OCI-M2 (cell line): ENCODE measurements at regions not wholly inside any gene's neighbourhood (a gene's known extent, or its start where the extent isn't known, plus 50 kb on each side); places are given as distances from the start of the nearest gene placed in this dataset.

ENCODE experiments used
- DNase-seq: peaks from one replicate; lab custom pipeline; 2025; ENCODE audit not compliant: unreplicated experiment; lab: John Stamatoyannopoulos, UW

DNA sequence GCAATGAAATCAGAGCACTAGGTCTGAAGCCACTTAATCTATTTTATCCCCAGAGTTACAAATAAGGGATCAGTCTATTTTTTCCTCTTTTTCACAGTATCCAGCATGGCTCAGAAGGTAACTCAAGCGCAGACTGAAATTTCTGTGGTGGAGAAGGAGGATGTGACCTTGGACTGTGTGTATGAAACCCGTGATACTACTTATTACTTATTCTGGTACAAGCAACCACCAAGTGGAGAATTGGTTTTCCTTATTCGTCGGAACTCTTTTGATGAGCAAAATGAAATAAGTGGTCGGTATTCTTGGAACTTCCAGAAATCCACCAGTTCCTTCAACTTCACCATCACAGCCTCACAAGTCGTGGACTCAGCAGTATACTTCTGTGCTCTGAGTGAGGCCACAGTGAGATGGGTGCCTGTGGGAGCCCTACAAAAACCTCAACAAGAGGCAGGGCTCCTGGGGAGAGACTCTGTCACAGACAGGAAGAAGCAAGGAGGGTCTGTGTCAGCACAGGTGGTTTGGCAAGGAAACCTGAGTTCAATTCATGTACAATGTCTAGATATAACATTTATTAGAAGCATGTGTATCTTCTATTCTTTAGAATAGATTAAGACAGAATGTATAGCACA is 334.3 kb upstream of the OR4E1 start:
- DNase-seq: no peak

DNA sequence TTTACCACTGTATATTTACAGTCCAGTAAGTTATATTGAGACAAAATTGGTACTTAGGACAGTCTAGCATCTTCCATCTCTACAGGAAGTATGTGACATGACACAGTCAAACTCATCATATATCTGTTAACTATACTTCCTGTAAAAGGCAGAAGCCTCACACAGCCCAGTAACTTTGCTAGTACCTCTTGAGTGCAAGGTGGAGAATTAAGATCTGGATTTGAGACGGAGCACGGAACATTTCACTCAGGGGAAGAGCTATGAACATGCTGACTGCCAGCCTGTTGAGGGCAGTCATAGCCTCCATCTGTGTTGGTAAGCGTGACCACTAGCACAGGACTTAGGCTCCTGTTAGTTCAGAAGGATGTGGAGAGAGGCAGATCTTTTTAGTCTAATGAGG is 333.7 kb upstream of the OR4E1 start:
- no peak for DNase-seq

DNA sequence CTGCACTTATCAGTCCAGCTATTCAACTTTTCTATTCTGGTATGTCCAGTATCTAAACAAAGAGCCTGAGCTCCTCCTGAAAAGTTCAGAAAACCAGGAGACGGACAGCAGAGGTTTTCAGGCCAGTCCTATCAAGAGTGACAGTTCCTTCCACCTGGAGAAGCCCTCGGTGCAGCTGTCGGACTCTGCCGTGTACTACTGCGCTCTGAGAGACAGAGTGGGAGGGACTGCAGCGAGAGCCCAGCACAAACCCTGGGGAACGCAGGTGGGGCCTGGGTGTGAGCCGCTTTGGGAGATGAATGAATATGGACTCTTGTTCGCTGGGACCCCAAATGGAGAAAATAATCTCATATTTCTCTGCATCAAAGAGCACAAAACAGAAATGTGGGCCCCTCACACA is 329.8 kb upstream of the OR4E1 start:
- no peak for DNase-seq

DNA sequence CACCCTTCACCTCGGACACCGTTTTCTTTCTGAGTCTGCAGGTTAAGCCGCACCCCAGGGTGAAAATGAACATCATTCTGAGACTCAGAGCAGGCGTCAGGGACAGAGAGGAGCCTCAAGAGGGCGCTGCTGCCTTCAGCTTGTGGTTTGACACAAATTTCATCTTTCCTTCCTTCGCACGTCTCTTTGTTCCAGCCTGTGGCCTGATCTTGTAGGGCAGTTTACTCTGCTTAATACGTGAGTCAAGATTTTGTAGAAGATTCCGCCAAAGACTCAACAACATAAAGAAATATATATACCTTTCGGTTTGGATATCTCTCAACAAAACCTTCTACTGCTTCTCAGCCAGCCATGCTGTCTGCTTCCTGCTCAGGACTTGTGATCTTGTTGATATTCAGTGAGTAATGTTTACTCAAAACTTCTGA is 329.3 kb upstream of the OR4E1 start:
- no peak for DNase-seq

DNA sequence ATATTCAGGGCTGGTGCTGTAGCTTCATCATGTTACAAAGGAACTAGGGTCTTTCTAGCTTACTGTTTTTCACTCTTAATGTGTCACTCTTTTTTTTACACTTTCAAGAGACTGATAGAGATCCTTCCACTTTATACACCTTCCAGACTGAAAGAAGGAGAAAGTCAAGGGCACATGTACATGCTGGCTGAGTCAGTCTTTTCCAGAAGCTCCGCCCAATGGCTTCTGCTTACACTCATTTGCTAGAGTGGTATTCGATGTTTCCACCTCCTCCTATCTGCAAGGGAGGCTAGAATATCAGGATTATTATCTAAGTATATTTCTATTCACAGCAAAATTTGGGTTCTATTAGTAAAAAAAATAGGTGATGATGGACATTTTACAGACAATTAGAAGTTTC is 325.8 kb upstream of the OR4E1 start:
- no peak for DNase-seq

DNA sequence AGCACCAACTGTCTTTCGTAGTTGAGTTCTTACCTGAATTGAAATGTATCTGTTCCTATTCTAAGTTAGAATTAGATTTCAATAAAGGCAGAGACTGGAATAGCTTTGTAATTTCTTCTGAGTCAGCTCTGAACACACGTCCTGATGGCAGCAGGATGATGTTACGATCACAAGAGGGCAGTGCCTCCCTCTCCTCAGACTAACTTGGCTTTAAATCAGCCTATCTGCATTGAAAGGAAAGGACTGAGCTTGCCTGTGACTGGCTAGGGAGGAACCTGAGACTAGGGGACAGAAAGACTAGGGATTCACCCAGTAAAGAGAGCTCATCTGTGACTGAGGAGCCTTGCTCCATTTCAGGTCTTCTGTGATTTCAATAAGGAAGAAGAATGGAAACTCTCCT is 323.7 kb upstream of the OR4E1 start:
- DNase-seq: no peak

DNA sequence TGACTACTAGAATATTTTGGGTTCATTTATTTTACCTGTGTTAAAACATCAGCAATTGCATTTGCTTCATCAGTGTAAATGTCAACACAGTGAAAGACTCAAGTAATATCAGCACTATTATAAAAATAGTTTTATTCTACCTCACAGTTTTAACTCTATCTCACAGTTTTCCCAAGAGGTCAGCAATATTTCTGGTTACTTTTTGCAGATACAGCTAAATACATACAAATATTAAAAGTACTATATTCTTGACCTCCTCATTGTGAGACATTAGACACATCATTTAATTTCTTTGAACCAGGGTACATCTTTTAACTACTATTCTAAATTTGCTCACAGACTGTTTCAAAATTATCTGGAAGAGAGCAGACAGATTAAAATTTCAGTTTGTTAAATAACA is 321.7 kb upstream of the OR4E1 start:
- DNase-seq: no peak

DNA sequence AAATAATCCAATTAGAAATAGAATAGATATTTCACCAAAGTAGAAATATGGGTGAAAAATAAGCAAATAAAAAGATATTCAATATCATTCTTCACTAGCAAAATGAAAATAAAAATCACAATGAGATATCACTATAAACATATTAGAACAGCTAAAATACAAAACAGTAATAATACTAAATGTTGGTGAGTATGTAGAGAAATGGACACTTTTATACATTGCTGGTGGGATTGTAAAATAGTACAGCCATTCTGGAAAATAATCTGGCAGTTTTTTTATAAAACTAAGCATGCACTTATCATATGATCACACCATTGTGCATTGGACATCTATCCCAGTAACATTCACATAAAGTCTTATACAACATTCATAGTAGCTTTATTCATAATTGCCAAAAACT is 320.2 kb upstream of the OR4E1 start:
- no peak for DNase-seq

DNA sequence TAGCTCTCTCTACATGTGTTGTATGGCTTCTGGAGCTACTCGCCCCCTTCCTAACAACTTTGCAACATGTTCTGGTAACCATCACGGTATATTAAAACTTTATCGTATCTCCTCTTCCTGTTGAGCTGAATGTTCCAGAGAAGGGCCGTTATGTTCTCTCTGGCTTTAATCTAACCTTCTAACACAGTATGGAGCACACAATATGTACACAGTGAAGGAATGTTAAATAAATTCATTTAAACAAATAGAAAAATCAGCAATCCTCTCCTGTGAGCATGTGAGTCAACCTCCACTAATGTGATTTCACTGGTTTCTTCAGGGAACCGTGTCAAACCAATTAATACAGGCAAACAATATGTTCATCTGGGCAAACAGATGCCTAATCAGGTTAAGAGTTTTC is 319.5 kb upstream of the OR4E1 start:
- no peak for DNase-seq

DNA sequence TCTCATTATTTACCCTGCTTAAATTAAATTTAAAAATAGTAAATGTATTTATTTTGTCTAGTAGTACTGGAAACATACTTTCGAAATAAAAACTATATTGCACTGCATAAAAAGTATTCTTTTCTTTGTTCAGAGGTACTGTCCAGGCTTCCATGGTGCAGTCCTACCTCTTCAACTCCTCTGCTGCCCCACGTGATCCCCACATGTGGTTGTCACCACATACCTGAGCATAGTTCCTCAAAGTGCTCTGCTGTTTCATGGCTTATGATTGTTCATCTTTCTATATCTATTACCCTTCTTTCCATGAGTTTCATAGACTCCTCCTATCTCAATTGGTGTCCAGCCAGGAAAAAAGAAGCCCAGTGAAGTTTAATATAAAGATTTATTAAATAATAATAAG is 317.5 kb upstream of the OR4E1 start:
- no peak for DNase-seq

DNA sequence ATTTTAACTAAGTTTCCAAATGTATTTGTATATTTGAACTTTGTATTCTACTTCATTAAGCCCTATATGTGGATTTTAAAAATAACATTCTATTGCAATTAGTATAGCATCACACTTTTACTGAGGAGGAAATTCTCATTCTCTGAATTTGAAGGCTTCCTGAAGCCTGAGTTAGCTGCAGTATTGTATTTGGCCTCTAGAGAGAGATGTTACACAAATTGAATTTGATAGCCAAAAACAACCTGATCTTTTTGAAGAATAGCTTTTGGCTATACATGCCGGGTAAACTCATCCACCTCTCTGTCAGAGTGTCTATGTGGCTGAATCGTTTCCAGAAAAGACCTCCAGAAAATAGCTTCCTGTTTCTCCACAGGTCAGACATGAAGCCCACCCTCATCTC is 316.5 kb upstream of the OR4E1 start:
- DNase-seq: no peak

DNA sequence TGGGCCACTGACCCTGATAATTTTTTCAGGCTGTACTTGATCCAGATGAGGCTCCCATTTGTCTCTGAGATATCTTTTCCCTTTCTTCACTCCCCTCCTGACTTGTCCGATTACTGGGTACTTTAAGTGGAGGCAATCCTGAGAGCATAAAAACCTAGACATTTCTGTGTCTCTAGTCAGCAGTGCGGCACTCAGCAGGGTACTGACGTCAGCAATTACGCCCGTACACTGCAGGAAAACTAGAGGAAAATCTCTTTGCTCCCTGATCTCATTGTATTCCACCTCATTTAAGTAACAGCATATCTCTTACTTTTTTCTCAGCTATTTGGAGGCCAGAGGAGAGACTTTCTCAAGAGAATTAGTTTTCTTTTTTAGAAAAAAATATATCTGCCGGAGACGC is 315.5 kb upstream of the OR4E1 start:
- DNase-seq: no peak

DNA sequence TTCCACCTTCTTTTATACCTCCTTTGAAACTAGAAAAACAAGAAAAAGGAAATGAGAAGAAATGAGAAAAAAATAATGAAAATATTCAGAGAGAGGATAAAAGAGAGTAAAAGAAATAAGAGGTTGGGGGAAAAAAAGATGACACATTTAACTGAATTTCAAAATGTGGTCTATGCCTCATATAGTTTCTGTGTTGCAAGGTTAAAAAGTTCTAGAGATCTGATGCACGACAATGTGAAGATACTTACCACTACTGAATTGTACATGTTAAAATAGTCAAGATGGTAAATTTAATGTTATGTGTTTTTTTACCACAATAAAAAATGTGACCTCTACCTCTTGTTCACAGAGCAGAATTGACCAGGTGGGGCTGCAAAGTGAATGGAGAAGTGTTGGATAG is 314.8 kb upstream of the OR4E1 start:
- DNase-seq: no peak

DNA sequence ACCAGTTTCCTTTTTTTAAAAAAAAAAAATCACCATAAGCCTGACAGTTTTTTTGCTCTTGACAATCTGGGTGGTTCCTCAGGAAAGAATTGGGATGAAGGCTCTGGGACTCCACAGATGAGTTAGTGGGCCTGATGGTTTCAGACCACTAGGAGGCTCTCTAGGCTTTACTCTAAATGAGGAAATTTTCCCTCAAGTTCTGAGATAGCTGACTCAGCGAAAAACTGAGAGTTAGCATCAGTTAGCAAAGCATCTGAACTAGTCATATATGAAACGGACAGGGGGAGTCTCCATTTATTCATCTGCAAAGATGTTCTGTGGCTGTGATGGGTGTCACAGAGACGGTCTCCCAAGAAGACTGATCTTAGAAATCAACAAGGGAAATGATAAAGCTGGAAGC is 314.3 kb upstream of the OR4E1 start:
- no peak for DNase-seq

DNA sequence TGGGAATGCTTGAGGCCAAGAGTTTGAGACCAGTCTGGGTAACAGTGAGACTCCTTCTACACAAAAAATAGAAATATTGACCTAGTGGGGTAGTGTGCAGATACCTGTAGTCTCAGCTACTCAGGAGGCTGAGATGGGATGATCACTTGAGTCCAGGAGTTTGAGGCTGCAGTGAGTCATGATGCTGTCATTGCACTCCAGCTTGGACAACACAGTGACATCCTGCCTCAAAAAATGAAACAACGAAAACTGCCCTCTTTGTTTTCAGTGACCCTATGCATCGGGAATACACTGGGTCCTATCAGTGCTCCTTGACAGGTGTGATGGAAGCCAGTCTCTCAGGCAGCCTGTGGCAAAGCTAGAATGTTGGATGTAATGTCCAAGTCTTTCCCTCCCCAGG is 311.5 kb upstream of the OR4E1 start:
- no peak for DNase-seq

DNA sequence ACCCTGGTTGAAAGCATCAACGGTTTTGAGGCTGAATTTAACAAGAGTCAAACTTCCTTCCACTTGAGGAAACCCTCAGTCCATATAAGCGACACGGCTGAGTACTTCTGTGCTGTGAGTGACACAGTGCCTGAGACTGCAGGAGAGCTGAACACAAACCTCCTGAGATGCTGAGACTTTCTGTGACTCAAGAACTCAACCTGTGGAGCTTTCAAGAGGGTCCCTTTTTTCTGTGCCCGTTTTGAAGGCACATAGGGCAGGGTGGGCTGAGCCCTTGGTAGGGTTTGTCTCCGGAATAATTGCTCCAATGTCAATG is 305.3 kb upstream of the OR4E1 start:
- no peak for DNase-seq

DNA sequence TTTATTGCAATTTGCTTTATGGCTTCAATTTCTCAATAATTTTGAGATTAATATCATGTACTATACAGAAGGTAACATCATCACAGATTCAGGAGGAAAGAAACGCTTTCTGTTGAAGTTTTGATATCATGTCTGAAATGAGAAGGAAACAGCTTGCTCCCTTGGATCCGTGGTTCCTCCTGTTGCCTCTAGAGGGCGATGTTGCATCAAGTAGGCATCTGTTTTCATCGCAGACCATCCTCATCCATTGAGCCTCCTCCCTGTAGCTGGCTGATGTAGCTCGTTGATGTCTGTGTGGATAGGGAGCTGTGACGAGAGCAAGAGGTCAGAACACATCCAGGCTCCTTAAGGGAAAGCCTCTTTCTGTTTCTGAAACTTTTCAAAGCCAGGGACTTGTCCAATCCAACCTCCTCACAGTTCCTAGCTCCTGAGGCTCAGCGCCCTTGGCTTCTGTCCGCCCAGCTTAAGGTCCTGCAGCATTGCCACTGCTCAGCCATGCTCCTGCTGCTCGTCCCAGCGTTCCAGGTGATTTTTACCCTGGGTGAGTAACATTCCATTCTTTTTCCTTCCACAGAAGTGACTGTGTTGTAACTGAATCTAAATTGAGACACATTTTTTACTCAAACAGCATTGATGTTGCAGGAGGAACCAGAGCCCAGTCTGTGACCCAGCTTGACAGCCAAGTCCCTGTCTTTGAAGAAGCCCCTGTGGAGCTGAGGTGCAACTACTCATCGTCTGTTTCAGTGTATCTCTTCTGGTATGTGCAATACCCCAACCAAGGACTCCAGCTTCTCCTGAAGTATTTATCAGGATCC is 304.8 kb upstream of the OR4E1 start:
- no peak for DNase-seq

DNA sequence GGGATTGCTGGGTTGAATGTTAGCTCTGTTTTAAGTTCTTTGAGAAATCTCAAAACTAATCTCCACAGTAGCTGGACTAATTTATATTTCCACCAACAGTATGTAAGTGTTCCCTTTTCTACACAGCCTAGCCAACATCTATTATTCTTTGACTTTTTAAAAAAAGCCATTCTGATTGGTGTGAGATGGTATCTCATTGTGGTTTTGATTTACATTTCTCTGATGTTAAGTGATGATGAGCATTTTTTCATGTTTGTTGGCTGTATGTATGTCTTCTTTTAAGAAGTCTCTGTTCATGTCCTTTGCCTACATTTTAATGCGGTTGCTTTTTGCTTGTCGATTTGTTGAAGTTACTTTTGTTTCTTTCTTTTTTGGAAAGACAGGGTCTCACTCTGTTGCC is 301.1 kb upstream of the OR4E1 start:
- no peak for DNase-seq

DNA sequence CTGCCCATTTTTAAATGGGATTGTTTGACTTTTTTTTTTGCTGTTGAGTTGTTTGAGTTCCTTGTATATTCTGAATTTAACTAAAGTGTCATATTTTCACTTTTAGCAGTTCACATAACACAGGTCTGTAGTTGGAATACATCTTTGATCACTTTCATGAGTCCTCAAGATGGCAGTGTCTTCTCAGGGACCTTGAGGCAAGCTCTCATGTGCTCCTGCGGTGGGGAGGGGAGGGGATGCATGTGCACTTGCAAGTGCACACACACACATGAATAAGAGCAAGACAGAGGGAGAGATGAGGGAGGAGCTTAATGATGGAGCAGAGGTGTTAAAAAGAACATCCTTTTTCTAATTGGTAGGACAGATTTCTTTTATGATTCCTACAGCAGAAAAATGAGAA is 291.4 kb upstream of the OR4E1 start:
- no peak for DNase-seq

DNA sequence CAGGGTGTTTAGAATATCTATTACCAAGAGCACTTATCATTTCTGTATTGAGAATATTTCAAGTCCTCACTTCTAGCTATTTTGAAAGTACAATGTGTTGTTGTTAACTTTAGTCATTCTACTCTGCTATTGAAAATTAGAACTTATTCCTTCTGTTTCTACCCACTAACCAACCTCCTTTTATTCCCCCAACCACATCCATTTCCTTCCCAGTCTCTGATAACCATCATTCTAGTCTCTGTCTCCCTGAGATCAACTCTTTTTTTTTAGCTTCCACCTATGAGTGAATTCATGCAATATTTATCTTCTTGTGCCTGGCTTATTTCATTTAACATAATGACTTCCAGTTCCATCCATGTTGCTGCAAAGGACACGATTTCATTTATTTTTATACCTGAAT is 290.6 kb upstream of the OR4E1 start:
- DNase-seq: no peak

DNA sequence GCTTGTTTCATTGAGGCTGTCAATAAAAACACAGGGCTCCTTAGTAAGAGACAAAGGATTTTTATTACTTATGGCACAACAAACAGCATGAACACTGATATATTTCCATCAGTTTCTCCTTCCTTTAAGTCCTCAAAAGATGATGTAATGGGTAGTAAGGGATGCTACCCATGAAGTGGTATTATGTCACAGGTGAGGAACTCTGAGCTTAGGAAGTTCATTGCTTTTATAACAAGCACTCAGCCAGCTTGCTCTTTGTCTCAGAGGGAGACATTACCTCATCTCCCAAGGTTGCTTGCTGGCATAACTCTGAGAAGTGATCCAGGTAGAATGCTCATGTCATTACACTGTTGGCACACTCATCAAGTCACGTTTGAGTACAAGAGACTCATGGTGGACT is 287.0 kb upstream of the OR4E1 start:
- DNase-seq: no peak

DNA sequence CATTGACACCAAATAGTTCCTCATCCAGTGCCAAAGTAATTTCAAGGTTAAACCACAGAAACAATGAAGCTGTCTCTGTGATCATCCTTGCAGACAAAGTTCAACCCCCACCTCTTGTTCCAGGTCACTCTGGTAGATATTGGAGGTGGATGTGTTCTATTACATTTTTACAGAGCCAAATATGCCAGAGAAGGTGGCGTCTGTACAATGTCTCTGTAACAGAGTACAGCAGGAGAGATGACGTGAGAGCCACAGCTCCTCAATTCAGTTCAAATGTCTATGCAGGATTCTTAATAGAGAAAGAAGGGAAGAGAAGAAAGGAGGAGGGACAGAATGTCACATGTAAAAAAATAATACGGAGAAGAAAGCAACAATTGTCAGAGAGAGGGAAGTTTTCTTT is 268.3 kb upstream of the OR4E1 start:
- no peak for DNase-seq
